ENCODE measurements at regions not wholly inside any gene's neighbourhood (a gene's known extent, or its start where the extent isn't known, plus 50 kb on each side); places are given as distances from the start of the nearest gene placed in this dataset.

DNA sequence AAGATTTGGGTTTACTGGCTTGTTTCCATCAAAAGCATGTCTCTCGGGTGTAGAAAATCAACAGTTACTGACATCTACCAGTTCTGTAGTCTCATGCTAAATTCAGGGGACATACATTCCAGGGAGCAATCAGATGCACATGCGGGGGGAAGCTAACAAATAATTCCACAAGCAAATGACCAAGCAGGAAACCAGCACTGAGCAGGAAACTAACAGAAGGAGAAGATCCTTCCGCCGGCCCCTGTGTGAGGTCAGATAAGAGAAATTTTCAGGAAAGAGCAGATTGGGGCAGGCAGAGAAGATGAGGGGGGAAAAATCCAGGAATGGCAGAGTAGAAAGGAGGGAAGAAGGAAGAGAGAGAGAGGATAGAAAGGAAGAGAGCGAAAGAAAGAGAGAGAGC lies 127.6 kb upstream of the TMCC3 start:
- no peak for DNase-seq

DNA sequence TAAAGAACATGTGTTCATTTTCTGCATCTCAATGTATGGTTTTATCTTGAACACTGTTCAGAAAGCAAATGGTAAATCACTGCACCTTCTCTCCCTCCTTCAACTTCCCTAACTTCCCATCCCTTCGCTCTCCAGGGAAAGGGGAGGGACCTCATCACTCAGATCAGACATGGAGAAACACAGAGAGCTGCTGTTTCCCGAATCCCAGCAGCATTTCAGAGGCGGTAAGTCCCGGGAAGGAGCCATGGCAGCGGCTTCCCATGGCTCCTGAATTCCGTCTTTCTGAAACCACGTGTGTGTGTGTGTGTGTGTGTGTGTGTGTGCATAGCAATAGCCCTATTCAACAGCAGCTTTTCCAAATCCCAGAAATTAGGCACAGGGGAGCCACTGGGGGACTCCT lies 125.4 kb upstream of the TMCC3 start:
- DNase-seq: no peak

DNA sequence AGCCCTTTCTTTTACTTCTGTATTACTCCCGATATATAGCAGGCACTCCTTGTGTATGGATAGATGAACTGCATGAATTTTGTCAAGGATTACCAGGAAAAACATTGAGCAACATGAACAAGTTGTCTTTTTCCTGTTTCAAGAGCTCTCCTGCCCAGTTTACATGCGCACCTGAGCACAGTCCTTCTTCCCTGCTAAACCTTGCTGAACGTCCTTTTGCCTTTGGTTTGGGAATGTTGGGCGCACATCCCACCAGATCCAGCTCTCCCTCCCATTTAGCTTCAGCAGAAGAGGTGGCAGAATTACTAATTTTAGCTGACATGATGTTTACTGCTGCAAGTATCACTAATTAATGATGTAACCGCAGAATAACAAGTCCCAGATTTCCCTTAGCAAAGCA lies 121.4 kb upstream of the TMCC3 start:
- DNase-seq: no peak

DNA sequence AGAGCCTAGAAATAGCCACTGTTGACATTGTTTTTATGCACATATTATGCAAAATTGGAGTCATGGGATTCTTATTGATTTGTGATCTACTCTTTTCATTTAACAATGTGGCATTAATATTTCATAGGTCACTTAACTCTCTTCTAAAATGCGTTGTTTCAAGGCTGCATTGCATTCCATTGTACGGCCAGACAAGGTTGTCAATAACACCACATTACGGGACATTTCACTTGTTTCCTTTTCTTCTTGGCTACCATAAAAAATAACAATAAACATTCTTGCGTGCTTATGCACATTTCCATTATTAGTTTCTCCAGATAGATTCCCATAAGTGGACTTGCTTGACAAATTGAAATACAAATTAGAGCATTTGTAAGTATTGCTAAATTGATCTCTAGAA lies 120.8 kb upstream of the TMCC3 start:
- no peak for DNase-seq

DNA sequence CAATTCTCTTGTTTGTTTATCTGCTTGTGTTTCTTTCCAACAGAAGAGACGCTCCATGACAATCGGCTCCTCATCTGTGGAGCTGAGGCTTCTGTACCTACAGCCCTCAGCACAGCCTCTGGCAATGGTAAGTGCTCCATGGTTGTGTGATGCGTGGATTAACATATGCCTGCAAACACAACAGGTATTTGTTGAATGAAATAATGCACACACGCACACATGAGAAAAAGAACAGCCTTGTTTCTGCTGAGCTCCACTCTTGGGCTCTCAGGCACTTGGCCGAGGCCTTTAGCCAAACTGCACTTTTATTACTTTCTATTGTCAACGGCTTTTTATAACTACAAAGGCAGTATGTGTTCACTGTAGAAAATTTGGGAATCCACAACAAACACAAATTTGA lies 120.4 kb upstream of the TMCC3 start:
- DNase-seq: no peak

DNA sequence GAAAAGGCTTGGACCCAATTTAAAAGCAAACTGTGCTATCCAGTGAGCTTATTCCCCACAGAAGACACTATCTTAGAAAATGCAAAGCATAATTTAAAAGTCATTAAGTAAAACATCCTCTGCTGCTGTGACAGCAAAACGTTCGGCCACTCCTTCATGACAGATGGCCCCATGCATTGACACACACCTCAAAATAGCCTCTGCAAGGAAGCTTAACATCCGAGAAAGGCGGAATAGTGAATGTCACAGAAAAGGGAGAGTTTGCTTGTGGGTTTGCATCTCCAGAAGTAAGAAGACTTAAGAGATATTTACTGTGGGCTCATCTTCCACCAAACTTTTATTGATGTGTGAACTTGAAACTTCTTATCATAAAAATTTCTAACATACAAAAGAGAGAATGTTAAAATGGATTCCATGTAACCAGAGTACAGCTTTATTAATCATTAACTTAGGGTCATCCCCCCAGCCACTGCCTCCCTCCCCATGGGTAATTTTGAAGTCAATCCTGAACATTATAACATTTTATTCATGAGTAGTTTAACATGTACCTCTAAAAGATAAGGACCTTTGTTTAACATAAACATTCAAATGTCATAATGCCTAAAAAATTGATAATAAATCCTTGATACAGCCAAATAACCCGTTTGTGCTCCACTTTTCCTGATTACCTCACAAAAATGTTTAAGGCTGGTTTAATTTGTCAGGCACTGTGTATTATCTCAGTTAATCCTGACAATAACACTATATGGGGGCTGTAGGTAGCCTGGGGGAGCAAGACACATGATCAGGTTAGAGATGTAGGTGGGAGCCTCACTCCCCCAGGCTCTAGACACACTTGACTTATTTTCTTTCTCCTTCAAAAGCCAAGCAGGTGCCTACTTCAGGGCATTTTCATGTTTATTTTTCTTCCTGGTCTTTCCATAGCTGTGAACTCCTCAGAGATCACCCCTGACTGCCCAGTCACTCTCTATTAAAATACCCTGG lies 119.7 kb upstream of the TMCC3 start:
- no peak for DNase-seq

DNA sequence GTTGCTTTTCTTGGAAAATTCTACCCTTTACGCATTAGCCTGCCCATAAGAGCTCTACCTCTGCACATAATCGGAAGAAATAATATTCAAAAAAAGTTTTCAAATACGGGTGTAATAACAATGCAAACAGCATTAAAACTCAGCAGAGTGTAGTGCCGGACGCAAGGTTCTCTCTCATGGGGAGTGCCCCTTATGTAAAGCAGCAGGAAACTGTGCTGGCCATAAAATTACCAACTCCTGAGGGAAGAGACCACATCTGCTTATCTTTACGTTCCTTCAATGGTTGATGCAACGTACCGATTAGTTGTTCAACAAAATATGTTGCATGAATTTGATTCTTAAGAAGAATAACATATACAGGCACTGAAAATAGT lies 118.7 kb upstream of the TMCC3 start:
- DNase-seq: no peak

DNA sequence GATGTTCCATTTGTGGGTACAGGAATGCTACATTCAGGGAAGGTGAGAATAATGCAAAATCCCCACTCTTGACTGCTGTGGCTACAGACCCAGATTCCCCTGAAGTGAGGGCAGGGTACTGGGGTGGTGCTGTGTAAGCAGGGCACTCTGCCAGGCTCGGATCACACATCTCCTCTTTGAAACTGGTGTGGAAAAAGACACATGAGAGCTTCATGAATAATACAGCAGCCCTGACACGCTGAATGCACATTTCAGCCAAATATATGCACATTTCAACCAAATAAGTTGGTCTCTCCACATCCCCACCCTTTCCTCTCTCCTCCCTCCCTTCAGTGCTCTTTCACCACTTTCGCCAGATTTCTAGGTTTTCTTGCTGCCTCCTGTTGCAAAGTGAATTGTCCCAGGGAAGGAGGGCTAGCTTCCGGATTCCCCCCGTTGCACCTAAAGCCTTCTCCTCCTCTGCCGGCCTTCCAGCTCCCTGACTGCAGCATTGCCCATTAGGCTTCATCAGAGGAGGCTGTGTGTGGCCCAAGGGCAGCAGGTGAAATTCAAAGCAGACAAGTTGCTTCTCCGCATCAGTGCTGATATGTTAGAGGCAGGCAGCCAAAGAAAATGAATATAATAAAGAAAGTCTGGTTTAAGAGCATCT lies 118.2 kb upstream of the TMCC3 start:
- DNase-seq: no peak

DNA sequence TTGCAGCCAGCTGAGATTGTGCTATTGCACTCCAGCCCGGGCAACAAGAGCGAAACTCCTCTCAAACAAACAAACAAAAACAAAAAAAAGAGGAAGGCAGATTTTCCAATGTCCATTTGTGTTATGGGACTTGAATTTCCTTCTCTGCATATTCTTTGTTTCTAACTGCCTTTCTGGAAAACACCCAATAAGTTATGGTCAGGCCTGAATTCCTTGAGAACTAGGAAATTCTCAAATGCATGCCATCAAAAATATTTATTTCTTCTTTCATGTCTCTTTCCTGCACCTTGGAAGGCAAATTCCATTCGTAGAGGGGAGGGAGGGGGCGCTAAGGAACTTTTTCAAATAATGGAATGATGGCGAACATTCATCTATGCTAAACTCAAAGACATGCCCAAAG lies 117.6 kb upstream of the TMCC3 start:
- no peak for DNase-seq

DNA sequence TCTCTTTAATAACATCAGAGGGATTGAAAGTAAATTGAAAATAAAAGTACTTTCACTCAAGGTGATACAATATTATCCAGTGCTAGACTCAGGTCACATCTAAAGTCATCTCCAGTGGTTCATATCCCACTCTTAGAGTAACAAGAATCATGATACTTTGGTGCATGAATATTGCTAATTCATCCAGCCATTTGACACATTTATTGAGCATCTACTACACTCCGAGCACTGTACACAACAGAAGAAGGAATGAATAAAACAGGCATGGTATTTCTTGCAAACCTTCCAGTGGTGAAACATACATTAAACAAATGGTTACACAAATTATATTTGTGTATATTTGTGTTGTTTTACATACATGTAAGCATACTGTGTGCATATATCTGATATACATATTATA lies 116.0 kb upstream of the TMCC3 start:
- DNase-seq: no peak

DNA sequence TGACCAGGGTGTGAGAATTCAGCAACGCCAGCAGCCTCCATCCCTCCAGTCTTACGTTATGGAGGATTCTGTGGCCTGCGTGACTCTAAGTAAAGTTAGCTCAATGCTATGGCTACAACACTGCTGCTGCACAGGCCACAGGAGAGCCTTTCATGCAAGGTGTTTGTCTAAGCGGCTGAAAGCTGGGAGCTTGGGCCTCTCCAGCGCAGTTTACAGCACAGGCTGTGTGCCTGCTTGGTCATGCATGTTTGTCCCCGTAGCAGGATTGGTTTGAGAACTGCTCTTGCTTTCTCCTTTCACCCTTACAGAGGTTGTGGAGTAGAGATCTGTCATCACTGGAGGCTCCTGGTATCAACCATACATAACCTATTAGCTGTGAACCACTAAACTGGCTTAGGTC lies 113.1 kb upstream of the TMCC3 start:
- no peak for DNase-seq

DNA sequence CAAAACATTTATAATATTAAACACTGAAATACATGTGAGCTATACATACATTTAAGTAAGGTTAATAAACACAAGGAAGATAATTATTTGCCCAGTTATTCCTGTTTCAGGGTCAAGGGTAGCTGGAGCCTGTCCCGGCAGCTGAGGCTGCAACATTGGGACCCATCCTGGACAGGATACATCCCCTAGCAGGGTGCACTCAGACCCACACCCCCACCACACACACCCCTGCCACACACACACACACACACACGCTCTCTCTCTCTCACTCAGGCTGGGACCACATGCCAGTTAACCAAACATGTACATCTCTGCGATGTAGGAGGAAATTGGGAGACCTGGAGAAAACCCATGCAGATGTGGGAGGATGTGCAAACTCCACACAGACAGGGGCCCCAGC lies 112.6 kb upstream of the TMCC3 start:
- DNase-seq: no peak

DNA sequence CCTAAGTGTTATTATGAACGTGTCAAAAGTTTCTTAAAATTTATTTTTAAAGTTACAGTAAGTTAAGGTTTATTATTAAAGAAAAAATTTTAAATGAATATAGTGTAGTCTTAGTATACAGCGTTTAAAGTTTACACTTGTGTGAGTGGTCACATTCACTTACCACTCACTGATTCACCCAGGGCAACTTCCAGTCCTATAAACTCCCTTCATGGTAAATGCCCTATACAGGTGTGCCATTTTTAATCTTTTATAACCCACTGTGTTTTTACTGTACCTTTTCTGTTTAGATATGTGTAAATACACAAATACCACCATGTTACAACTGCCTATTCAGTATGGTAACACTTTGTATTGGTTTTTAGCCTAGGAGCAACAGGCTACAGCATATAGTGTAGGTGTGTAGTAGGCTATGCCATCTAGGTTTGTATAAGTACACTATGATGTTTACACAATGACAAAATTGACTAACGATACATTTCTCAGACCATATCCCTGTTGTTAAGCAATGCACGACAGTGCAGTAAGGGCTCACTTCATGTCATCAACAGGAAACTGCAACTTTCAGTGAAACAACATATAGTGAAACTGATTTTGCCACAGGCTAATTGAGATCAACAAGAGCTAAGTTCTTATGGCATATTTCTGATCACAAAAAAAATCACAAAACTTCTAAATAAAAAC lies 112.0 kb upstream of the TMCC3 start:
- no peak for DNase-seq

DNA sequence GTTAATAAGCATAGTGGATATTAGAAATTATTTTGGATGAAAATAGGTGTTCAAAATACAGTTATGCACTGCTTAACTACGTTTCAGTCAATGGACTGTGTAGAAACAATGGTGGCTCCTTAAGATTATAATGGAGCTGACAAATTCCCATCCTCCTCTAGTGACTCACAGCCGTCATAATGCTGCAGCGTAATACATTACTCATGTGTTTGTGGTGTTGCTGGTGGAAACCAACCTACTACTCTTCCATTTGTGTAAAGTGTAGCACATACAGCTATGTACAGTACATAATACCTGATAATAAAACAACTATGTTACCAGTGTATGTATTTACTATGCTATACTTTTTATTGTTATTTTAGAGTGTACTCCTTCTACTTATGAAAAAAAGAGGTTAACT lies 111.2 kb upstream of the TMCC3 start:
- no peak for DNase-seq

DNA sequence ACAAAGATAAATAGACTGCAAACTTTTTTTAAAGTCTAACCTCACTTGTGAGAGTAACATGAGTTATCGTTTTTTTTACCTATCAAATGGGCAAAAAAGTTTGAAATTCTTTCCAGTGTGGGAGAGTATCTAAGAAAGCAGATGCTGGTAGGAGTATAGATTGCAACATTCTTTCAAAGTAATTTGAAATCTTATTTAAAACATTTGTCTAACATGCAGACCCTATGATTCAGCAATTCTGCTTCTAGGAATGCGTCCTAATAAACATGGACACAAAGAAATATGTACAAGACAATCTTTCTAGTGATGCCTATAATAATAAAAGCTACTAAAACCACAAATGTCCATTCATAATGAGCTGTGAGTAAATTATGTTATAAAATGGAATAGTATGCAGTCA lies 110.4 kb upstream of the TMCC3 start:
- no peak for DNase-seq

DNA sequence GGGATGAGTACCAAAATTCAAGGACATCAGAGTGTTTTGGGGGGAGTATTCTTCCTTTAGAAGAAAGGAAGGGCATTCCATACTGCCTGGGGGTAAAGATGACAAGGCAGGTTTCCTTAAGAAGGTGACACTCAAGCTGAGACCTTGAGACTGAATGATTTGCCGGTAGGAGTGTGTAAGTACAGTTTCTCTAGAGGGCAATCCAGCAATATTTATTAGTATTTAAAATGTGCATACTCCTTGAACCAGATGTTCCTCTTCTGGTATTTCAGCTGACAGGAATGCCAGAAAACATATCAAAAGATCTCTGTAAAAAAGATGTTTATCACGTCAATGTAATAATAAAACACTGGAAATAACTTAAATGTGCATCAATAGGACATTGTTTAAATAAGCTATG lies 106.4 kb upstream of the TMCC3 start:
- DNase-seq: no peak

DNA sequence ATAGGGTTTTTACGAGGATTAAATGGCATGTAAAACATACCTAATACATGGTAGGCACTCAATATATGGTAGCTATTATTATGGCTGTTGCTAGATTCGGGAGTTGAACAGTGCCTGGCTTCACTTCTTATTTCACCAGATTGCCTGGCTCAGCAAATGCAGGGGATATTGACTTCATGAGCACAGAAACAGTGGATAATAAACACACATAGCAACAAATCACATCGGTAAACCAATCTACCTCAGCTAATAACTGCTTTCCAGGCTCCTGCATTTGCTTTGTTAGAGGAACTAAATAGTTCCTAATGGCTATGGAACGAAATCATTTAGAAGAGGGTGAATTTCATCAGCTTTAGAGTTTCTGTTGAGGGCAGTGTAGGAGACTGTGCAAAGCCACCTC lies 105.2 kb upstream of the TMCC3 start:
- no peak for DNase-seq

DNA sequence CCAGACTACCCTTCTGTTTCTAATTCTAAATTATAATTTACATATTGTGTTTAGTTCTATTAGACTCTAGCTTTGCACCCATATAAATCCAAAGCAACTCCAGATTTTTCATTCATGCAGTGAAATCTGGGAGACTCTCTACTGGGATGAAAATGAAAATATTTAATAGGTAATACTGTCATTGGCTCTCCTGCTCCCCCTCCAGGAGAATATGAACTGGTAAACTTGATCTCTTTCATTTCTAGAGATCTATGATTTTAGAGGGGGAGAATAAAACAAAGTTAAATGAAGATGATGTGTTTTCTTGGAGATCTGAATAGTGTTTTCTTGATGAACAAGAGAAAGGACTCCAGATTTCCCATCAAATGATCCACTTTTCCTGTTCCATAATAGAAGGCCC lies 104.3 kb upstream of the TMCC3 start:
- no peak for DNase-seq

DNA sequence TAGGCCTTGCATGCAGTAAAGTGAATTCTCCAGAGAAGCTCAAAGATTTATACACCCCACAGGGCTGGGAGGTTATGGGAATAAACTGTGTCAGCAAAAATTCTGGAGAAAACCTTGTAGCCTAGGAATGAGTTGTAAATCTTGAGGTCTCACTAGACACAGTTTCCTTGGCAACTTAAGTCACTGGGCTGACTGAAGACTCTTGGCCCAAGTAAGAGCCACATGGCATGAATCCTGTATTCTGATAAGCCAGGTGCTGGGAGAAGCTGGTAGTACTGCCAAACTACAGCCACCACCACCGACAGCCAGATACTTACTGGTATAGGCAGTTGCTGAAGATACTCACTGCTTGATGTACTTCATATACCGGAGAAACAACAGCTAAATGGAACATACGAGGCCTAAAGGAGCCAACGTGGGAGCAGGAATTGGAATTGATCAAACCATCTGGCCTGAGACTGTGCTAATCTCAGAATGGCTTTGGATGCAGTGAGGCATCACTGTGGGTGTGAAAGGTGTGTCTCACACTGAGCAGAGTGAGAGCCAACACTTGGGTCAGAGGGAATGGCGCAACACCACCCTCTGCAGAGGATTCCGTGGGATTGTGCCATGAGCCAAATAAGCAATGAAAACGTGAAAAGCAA lies 102.8 kb upstream of the TMCC3 start:
- no peak for DNase-seq

DNA sequence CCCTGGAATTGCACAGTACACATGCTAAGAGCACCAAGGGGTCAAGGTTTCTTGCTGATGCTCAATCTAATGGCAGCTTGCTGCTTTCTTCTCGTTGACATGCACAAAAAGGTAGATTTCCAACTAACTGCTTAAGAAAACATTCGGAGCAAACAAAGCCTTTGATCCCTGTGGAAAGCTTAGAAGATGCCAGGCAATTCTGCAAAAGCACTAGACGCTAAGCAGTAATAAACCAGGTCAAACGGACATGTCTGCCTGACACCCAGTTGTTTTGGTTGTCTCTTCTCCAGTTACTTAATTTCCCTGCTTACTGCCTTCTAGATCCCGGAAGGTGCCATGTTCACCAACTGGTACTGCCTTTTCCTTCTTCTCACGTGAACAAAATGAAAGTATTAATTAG lies 100.5 kb upstream of the TMCC3 start:
- no peak for DNase-seq

DNA sequence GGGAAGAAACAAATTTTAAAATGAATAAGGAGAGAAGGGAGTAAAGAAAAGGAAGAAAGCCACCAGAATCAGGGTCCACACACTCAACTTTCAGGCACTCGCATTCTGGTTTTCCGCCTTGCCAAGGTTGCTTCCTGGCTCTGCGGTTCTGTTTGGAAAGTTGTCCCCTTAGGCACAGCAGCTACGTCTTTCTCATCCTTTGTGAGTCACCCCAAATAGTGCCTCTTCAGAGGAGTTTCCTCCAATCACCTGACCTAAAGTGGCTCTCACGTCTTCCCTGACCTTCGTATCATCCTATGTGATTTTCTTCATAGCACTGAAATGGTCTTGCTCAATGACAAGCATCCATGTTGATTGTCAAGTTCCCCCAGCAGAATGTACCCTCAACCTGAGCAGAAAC lies 99.5 kb upstream of the TMCC3 start:
- no peak for DNase-seq

DNA sequence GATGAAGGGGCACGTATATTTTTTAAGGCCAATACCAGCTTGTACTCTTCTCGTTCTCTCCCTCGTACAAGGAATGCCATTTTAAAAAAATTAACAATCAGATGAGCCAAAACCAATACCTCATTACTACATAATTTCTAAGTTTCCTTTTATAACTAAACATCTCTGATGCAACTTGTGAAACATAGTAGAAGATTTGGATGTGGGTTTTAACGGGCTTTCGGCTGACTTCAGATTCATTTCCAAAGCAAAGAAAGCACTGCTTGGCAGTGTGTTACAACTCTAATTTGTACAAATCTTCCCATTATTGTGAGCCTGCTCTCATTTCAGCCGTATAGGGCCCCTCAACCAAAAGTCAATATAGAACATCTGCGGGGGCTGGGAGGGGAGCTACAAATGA lies 99.1 kb upstream of the TMCC3 start:
- DNase-seq: no peak

DNA sequence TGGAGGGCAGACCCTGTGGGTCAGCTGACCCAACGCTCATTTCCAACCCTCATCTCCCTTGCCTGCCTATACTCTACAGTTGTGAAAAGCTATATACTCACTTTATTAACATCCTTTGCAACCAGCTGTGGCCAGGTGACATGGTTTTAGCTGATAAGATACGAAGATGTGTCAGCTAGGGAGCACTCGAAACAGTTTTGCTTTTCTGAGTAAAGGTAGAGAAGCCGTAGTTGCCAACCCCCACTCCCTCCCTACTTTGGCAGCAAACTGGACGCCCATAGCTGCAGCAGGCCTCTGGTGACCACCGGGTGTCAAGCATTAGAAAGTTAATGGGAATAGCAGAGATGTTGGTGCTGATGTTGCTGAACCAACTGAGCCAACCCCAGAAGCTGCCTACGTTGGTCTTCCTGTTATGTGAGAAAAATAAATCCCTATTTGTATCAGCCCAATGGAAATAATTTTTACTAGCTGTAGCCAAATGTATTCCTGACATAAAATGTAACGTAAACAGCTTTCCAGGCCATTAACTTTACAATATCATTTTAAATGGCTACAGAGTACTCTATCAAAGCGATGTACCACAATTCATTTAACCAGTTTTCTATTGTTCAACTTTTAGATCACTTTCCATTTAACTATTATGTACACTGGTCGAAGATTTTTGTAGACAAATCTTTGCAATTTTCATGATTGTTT lies 98.5 kb upstream of the TMCC3 start:
- no peak for DNase-seq
